ENCODE measurements at regions not wholly inside any gene's neighbourhood (a gene's known extent, or its start where the extent isn't known, plus 50 kb on each side); places are given as distances from the start of the nearest gene placed in this dataset.
"Not testable (repeated sequence)": the region's sequence is repeated elsewhere in the genome, so short reads cannot be mapped to it uniquely, and the experiment has no call there.

DNA sequence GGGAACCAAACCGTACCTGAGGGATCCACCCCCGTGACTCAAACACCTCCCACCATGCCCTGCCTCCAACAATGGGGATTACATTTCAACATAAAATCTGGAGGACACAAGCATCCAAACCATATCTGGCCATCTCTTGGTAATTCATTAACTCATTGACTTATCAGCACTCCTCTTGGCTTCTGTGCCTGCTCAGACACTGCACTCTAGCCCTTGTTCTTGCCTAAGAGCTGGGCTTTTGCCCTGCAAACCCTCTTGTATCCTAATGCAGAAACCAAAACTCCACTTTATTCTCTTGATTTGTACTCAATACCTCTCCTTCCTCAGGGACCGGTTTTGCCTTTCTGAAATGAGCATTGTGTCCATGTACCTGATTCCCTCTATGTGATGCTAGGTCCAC is 330.2 kb upstream of the FZD8 start:
- no peak for TF ChIP-seq POLR2A (IDR thresholded peaks at IDR 0.05; ENCODE audit: low read depth, low read length)
- no peak for FAIRE-seq
- no peak for DNase-seq (ENCODE audit: insufficient read length, low spot score)

- FAIRE-seq (no peak), DNase-seq (ENCODE audit: insufficient read length, low spot score) (no peak)
- TF ChIP-seq POLR2A (IDR thresholded peaks at IDR 0.05; ENCODE audit: low read depth, low read length), result no peak
Measured at GRCh38 chr10:35971397-35971796, 329.3 kb upstream of the FZD8 start.

- FAIRE-seq, result no peak
- TF ChIP-seq POLR2A (IDR thresholded peaks at IDR 0.05; ENCODE audit: low read depth, low read length), result no peak
- no peak for DNase-seq (ENCODE audit: insufficient read length, low spot score)
Measured at GRCh38 chr10:35963685-35964084, 321.6 kb upstream of the FZD8 start.

GRCh38 chr10:35961501-35961900 is 319.4 kb upstream of the FZD8 start:
- DNase-seq (ENCODE audit: insufficient read length, low spot score), result no peak
- no peak for TF ChIP-seq POLR2A (IDR thresholded peaks at IDR 0.05; ENCODE audit: low read depth, low read length)
- no peak for FAIRE-seq

DNA sequence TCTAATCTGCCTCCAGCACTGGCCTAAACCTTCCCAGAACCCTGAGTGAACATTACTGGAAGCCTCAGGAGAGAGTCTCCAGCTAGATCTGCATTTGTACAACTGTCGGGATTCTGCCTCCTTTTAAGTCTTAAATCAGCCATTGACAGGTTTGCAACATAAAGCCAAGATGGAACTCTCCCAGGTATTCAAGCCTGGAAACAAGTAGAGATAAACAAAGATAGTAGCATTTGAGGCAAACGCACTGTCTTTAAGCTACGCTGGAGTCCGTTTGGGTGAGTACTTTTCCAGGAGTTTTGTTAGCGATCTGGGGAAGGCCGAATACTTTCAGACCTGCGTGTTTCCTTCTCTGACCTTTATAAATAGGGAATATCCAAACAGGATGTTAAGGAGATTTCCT is 317.2 kb upstream of the FZD8 start:
- no peak for FAIRE-seq
- no peak for TF ChIP-seq POLR2A (IDR thresholded peaks at IDR 0.05; ENCODE audit: low read depth, low read length)
- DNase-seq (ENCODE audit: insufficient read length, low spot score), result no peak

- not testable (repeated sequence) for DNase-seq (ENCODE audit: insufficient read length, low spot score); FAIRE-seq
Measured at GRCh38 chr10:35958609-35959008, 316.5 kb upstream of the FZD8 start.

- TF ChIP-seq POLR2A (IDR thresholded peaks at IDR 0.05; ENCODE audit: low read depth, low read length), result no peak
- FAIRE-seq, result no peak
- DNase-seq (ENCODE audit: insufficient read length, low spot score), result no peak
Measured at GRCh38 chr10:35950701-35951100, 308.6 kb upstream of the FZD8 start.

DNA sequence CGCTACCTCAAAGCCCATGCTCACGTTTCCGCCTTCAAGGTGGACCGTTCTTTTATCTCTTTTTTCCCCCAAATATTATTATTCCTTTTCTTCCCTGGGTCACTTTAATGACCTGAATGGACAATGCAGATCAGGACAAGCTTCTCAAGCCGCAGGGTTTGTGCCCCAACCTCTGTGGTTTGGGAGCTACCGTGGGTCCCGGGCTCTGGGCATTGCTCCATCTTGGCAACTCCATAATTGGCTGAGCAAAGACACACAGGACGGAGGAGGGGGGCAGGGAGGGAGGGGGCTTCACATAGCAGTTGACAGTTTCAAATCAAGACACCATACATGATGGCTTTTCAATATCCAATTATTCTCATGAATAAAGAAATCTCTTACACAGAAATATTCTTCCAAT is 308.1 kb upstream of the FZD8 start:
- FAIRE-seq (no peak), DNase-seq (ENCODE audit: insufficient read length, low spot score) (no peak)
- TF ChIP-seq POLR2A (IDR thresholded peaks at IDR 0.05; ENCODE audit: low read depth, low read length), result no peak

DNA sequence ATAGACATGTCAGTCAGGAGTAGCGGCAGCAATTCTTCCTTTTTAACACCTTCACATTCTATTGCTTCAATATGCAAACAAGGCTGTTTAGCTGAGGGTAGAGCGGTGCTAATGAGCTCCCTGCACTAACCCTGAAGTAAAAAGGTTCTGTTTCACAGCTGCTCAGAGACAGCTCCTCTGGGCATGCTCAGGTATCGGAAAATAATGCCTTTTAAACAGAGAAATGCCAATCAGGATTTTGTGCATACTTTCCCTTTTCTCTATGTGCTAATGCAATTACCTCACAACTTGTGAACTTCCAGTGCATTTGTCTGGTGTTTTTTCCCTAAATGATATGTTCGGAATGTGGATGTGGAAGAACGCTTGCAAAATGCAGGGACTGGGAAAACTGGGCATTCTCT is 307.7 kb upstream of the FZD8 start:
- FAIRE-seq (no peak), DNase-seq (ENCODE audit: insufficient read length, low spot score) (no peak)
- TF ChIP-seq POLR2A (IDR thresholded peaks at IDR 0.05; ENCODE audit: low read depth, low read length), result no peak

- TF ChIP-seq POLR2A (IDR thresholded peaks at IDR 0.05; ENCODE audit: low read depth, low read length), result no peak
- DNase-seq (ENCODE audit: insufficient read length, low spot score), result no peak
- FAIRE-seq, result no peak
Measured at GRCh38 chr10:35946556-35946955, 304.5 kb upstream of the FZD8 start.

DNA sequence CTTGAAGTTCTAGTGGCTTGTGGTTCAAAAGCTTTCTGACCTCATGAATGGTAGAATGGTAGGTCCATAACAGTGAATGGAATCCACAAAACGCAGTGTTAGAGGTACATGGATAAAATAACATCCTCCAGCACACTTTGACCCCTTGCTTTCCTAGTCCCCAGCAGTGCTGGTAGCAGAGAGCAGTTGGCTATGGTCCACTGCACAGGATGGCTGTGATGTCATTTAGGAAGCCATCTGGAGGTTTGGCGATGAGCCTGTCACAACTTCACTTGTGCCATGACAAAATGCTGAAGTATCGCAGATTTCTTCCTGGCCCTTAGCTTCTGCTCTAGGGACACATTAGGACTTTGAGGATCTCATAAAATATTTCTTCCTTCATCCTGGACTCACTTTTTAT is 300.0 kb upstream of the FZD8 start:
- DNase-seq (ENCODE audit: insufficient read length, low spot score), result no peak
- TF ChIP-seq POLR2A (IDR thresholded peaks at IDR 0.05; ENCODE audit: low read depth, low read length), result no peak
- no peak for FAIRE-seq

DNA sequence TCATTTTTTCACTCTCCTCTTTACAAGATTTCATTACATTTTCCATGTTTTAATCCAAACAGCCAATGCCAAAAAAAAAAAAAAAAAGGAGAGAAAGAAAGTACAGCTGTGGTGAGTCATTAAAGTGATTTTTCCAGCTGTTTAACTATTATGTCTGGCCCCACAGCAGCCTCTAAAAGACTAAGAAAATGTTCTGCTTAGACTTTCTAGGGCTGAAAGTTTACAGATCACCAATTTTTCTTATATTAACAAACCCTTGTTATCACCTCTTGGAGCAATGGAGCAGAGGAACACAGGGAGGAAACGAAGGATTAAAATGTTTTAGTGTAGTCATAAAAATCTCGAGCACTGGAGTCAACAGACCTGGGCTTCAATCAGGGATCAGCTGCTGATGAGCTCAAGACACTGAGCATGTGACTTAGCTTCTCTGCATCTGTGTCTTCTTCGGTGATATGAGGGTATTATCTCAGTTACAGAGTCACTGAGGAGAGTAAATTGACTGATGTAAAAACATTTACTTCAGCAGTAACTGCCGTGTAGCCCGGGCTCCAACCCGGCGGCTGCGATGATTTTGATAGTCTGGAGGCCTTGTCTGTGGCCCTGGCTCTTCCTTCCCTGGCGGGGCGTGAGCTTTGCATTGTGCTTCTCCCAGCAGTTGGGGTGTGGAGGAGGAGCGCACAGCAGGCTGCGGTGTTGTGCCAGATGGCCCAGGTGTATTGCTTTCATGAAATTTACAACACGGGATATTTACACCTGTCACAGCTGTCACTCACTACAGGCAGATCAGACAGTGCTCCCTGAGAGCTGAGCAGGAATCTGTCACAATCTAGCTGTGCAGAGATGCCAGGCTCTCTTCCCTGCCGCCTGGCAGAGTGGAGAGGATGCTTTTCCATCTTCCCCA is 298.3 kb upstream of the FZD8 start:
- FAIRE-seq, result no peak
- no peak for TF ChIP-seq POLR2A (IDR thresholded peaks at IDR 0.05; ENCODE audit: low read depth, low read length)
- DNase-seq (ENCODE audit: insufficient read length, low spot score), result no peak

- no peak for FAIRE-seq
- no peak for DNase-seq (ENCODE audit: insufficient read length, low spot score)
- no peak for TF ChIP-seq POLR2A (IDR thresholded peaks at IDR 0.05; ENCODE audit: low read depth, low read length)
Measured at GRCh38 chr10:35938160-35938559, 296.1 kb upstream of the FZD8 start.

- TF ChIP-seq POLR2A (IDR thresholded peaks at IDR 0.05; ENCODE audit: low read depth, low read length), result no peak
- no peak for FAIRE-seq
Measured at GRCh38 chr10:35937546-35937945, 295.4 kb upstream of the FZD8 start.

GRCh38 chr10:35934642-35934995 is 292.5 kb upstream of the FZD8 start:
- no peak for FAIRE-seq

More at GRCh38 chr10:35937546-35937945, 295.4 kb upstream of the FZD8 start:
- DNase-seq (ENCODE audit: insufficient read length, low spot score), result no peak

More at GRCh38 chr10:35934642-35934995, 292.5 kb upstream of the FZD8 start:
- no peak for DNase-seq (ENCODE audit: insufficient read length, low spot score)
- no peak for TF ChIP-seq POLR2A (IDR thresholded peaks at IDR 0.05; ENCODE audit: low read depth, low read length)
